ENCODE measurements at regions not wholly inside any gene's neighbourhood (a gene's known extent, or its start where the extent isn't known, plus 50 kb on each side); places are given as distances from the start of the nearest gene placed in this dataset.

- Histone ChIP-seq H3K4me1 (ENCODE audit: control insufficient read depth, insufficient read depth, low read length) (no peaks in the 10 kb centered on the region), H3K27ac (ENCODE audit: low read length) (no peak overlapping the region), H3K9ac (ENCODE audit: low read length in 2 of 2) (no peak overlapping the region), H3K4me3 (ENCODE audit: low read length in 2 of 2) (no peak overlapping the region), H3K27me3 (ENCODE audit: control insufficient read depth in 1 of 2, insufficient read depth in 2 of 2, low read length in 2 of 2) (no peaks in the 10 kb centered on the region), H3K9me3 (ENCODE audit: control insufficient read depth in 2 of 2, low read length in 2 of 2) (no peaks in the 10 kb centered on the region), H3K36me3 (ENCODE audit: control insufficient read depth in 2 of 2, insufficient read depth in 2 of 2, low read length in 2 of 2) (no peaks in the 10 kb centered on the region)
These were observed 494.8 kb downstream of the MAT2B start for GRCh38 chr5:164000241-164000640.

- no peak overlapping the region for H3K4me3 ChIP-seq (ENCODE audit: low read length in 2 of 2)
- H3K4me1 ChIP-seq (ENCODE audit: control insufficient read depth, insufficient read depth, low read length): no peaks in the 10 kb centered on the region
- H3K27ac ChIP-seq (ENCODE audit: low read length): no peak overlapping the region
- no peaks in the 10 kb centered on the region for H3K27me3 ChIP-seq (ENCODE audit: control insufficient read depth in 1 of 2, insufficient read depth in 2 of 2, low read length in 2 of 2)
- H3K36me3 ChIP-seq (ENCODE audit: control insufficient read depth in 2 of 2, insufficient read depth in 2 of 2, low read length in 2 of 2): no peaks in the 10 kb centered on the region
- H3K9ac ChIP-seq (ENCODE audit: low read length in 2 of 2): no peak overlapping the region
- H3K9me3 ChIP-seq (ENCODE audit: control insufficient read depth in 2 of 2, low read length in 2 of 2): no peaks in the 10 kb centered on the region
These were observed 495.4 kb downstream of the MAT2B start for GRCh38 chr5:164000819-164001218.

- peak overlapping the region in 1 of 2 donors; percentile 22 for H3K9ac ChIP-seq (ENCODE audit: low read length in 2 of 2)
- H3K27ac ChIP-seq (ENCODE audit: low read length): peak overlapping the region; percentile 19
- H3K36me3 ChIP-seq (ENCODE audit: control insufficient read depth in 2 of 2, insufficient read depth in 2 of 2, low read length in 2 of 2): no peaks in the 10 kb centered on the region
- no peaks in the 10 kb centered on the region for H3K9me3 ChIP-seq (ENCODE audit: control insufficient read depth in 2 of 2, low read length in 2 of 2)
- H3K4me3 ChIP-seq (ENCODE audit: low read length in 2 of 2): peak overlapping the region in 1 of 2 donors; percentile 4
- no peaks in the 10 kb centered on the region for H3K27me3 ChIP-seq (ENCODE audit: control insufficient read depth in 1 of 2, insufficient read depth in 2 of 2, low read length in 2 of 2)
- no peaks in the 10 kb centered on the region for H3K4me1 ChIP-seq (ENCODE audit: control insufficient read depth, insufficient read depth, low read length)
These were observed 496.8 kb downstream of the MAT2B start for GRCh38 chr5:164002214-164002613.

- Histone ChIP-seq H3K36me3 (ENCODE audit: control insufficient read depth in 2 of 2, insufficient read depth in 2 of 2, low read length in 2 of 2) (no peaks in the 10 kb centered on the region), H3K9ac (ENCODE audit: low read length in 2 of 2) (no peak overlapping the region), H3K9me3 (ENCODE audit: control insufficient read depth in 2 of 2, low read length in 2 of 2) (no peaks in the 10 kb centered on the region), H3K27ac (ENCODE audit: low read length) (peak overlapping the region; percentile 19), H3K4me1 (ENCODE audit: control insufficient read depth, insufficient read depth, low read length) (no peaks in the 10 kb centered on the region), H3K4me3 (ENCODE audit: low read length in 2 of 2) (peak overlapping the region in 1 of 2 donors; percentile 29), H3K27me3 (ENCODE audit: control insufficient read depth in 1 of 2, insufficient read depth in 2 of 2, low read length in 2 of 2) (no peaks in the 10 kb centered on the region)
These were observed 497.2 kb downstream of the MAT2B start for GRCh38 chr5:164002628-164003027.

- H3K27me3 ChIP-seq (ENCODE audit: control insufficient read depth in 1 of 2, insufficient read depth in 2 of 2, low read length in 2 of 2): no peaks in the 10 kb centered on the region
- no peaks in the 10 kb centered on the region for H3K36me3 ChIP-seq (ENCODE audit: control insufficient read depth in 2 of 2, insufficient read depth in 2 of 2, low read length in 2 of 2)
- no peaks in the 10 kb centered on the region for H3K4me1 ChIP-seq (ENCODE audit: control insufficient read depth, insufficient read depth, low read length)
- H3K27ac ChIP-seq (ENCODE audit: low read length): no peak overlapping the region
- no peaks in the 10 kb centered on the region for H3K9me3 ChIP-seq (ENCODE audit: control insufficient read depth in 2 of 2, low read length in 2 of 2)
- H3K9ac ChIP-seq (ENCODE audit: low read length in 2 of 2): no peak overlapping the region
- no peak overlapping the region for H3K4me3 ChIP-seq (ENCODE audit: low read length in 2 of 2)
These were observed 499.7 kb downstream of the MAT2B start for GRCh38 chr5:164005071-164005470.

- no peaks in the 10 kb centered on the region for H3K27me3 ChIP-seq (ENCODE audit: control insufficient read depth in 1 of 2, insufficient read depth in 2 of 2, low read length in 2 of 2)
- H3K9me3 ChIP-seq (ENCODE audit: control insufficient read depth in 2 of 2, low read length in 2 of 2): no peaks in the 10 kb centered on the region
- H3K4me1 ChIP-seq (ENCODE audit: control insufficient read depth, insufficient read depth, low read length): no peaks in the 10 kb centered on the region
- H3K36me3 ChIP-seq (ENCODE audit: control insufficient read depth in 2 of 2, insufficient read depth in 2 of 2, low read length in 2 of 2): no peaks in the 10 kb centered on the region
- H3K9ac ChIP-seq (ENCODE audit: low read length in 2 of 2): no peak overlapping the region
- no peak overlapping the region for H3K27ac ChIP-seq (ENCODE audit: low read length)
- no peak overlapping the region for H3K4me3 ChIP-seq (ENCODE audit: low read length in 2 of 2)
These were observed 501.6 kb downstream of the MAT2B start for GRCh38 chr5:164007064-164007463.

GRCh38 chr5:164009621-164010020 lies 504.2 kb downstream of the MAT2B start:
- H3K36me3 ChIP-seq (ENCODE audit: control insufficient read depth in 2 of 2, insufficient read depth in 2 of 2, low read length in 2 of 2): no peaks in the 10 kb centered on the region
- H3K9ac ChIP-seq (ENCODE audit: low read length in 2 of 2): no peak overlapping the region
- H3K9me3 ChIP-seq (ENCODE audit: control insufficient read depth in 2 of 2, low read length in 2 of 2): no peaks in the 10 kb centered on the region
- H3K27ac ChIP-seq (ENCODE audit: low read length): no peak overlapping the region
- no peaks in the 10 kb centered on the region for H3K4me1 ChIP-seq (ENCODE audit: control insufficient read depth, insufficient read depth, low read length)
- no peak overlapping the region for H3K4me3 ChIP-seq (ENCODE audit: low read length in 2 of 2)
- H3K27me3 ChIP-seq (ENCODE audit: control insufficient read depth in 1 of 2, insufficient read depth in 2 of 2, low read length in 2 of 2): no peaks in the 10 kb centered on the region

- no peak overlapping the region for H3K9ac ChIP-seq (ENCODE audit: low read length in 2 of 2)
- no peaks in the 10 kb centered on the region for H3K4me1 ChIP-seq (ENCODE audit: control insufficient read depth, insufficient read depth, low read length)
- no peaks in the 10 kb centered on the region for H3K27me3 ChIP-seq (ENCODE audit: control insufficient read depth in 1 of 2, insufficient read depth in 2 of 2, low read length in 2 of 2)
- H3K36me3 ChIP-seq (ENCODE audit: control insufficient read depth in 2 of 2, insufficient read depth in 2 of 2, low read length in 2 of 2): no peaks in the 10 kb centered on the region
- H3K4me3 ChIP-seq (ENCODE audit: low read length in 2 of 2): no peak overlapping the region
- no peaks in the 10 kb centered on the region for H3K9me3 ChIP-seq (ENCODE audit: control insufficient read depth in 2 of 2, low read length in 2 of 2)
- no peak overlapping the region for H3K27ac ChIP-seq (ENCODE audit: low read length)
These were observed 505.5 kb downstream of the MAT2B start for GRCh38 chr5:164010900-164011299.

GRCh38 chr5:164012371-164012770 lies 507.0 kb downstream of the MAT2B start:
- H3K27ac ChIP-seq (ENCODE audit: low read length): no peak overlapping the region
- H3K9ac ChIP-seq (ENCODE audit: low read length in 2 of 2): no peak overlapping the region
- no peaks in the 10 kb centered on the region for H3K36me3 ChIP-seq (ENCODE audit: control insufficient read depth in 2 of 2, insufficient read depth in 2 of 2, low read length in 2 of 2)
- no peaks in the 10 kb centered on the region for H3K4me1 ChIP-seq (ENCODE audit: control insufficient read depth, insufficient read depth, low read length)
- H3K4me3 ChIP-seq (ENCODE audit: low read length in 2 of 2): no peak overlapping the region
- no peaks in the 10 kb centered on the region for H3K9me3 ChIP-seq (ENCODE audit: control insufficient read depth in 2 of 2, low read length in 2 of 2)
- no peaks in the 10 kb centered on the region for H3K27me3 ChIP-seq (ENCODE audit: control insufficient read depth in 1 of 2, insufficient read depth in 2 of 2, low read length in 2 of 2)

GRCh38 chr5:164013077-164013670 lies 507.8 kb downstream of the MAT2B start:
- Histone ChIP-seq H3K27me3 (ENCODE audit: control insufficient read depth in 1 of 2, insufficient read depth in 2 of 2, low read length in 2 of 2) (no peaks in the 10 kb centered on the region), H3K9ac (ENCODE audit: low read length in 2 of 2) (no peak overlapping the region), H3K9me3 (ENCODE audit: control insufficient read depth in 2 of 2, low read length in 2 of 2) (no peaks in the 10 kb centered on the region), H3K36me3 (ENCODE audit: control insufficient read depth in 2 of 2, insufficient read depth in 2 of 2, low read length in 2 of 2) (no peaks in the 10 kb centered on the region), H3K4me1 (ENCODE audit: control insufficient read depth, insufficient read depth, low read length) (no peaks in the 10 kb centered on the region), H3K27ac (ENCODE audit: low read length) (no peak overlapping the region), H3K4me3 (ENCODE audit: low read length in 2 of 2) (no peak overlapping the region)

- no peak overlapping the region for H3K9ac ChIP-seq (ENCODE audit: low read length in 2 of 2)
- no peaks in the 10 kb centered on the region for H3K9me3 ChIP-seq (ENCODE audit: control insufficient read depth in 2 of 2, low read length in 2 of 2)
These were observed 514.7 kb downstream of the MAT2B start for GRCh38 chr5:164020116-164020515.

More at GRCh38 chr5:164020116-164020515, 514.7 kb downstream of the MAT2B start:
- H3K27ac ChIP-seq (ENCODE audit: low read length): no peak overlapping the region
- H3K36me3 ChIP-seq (ENCODE audit: control insufficient read depth in 2 of 2, insufficient read depth in 2 of 2, low read length in 2 of 2): no peaks in the 10 kb centered on the region
- H3K27me3 ChIP-seq (ENCODE audit: control insufficient read depth in 1 of 2, insufficient read depth in 2 of 2, low read length in 2 of 2): no peaks in the 10 kb centered on the region
- H3K4me3 ChIP-seq (ENCODE audit: low read length in 2 of 2): no peak overlapping the region
- no peaks in the 10 kb centered on the region for H3K4me1 ChIP-seq (ENCODE audit: control insufficient read depth, insufficient read depth, low read length)

Measured in stomach smooth muscle (tissue), 2 donors.